AG09309 (cell line): ENCODE measurements at regions not wholly inside any gene's neighbourhood (a gene's known extent, or its start where the extent isn't known, plus 50 kb on each side); places are given as distances from the start of the nearest gene placed in this dataset.

Source experiments
- DNase-seq: peaks from one replicate; pipeline ENCODE4 v3.0.0-alpha.2; 2010; ENCODE audit warnings: low read depth
- H3K4me3 ChIP-seq: 2 replicates; pipeline ENCODE4 v1.5.1; 2011; ENCODE audit warnings: mild to moderate bottlenecking, low read depth, low read length, moderate library complexity; ENCODE audit not compliant: control insufficient read depth
- CTCF ChIP-seq: IDR thresholded peaks from 2 replicates; pipeline ENCODE4 v1.5.1; 2011; ENCODE audit warnings: mild to moderate bottlenecking, low read depth, low read length, inconsistent platforms; ENCODE audit not compliant: insufficient read depth, control insufficient read depth; ENCODE audit errors: missing control alignments

GRCh38 chr21:15326032-15326867 is 261.4 kb upstream of the NRIP1 start:
- TF ChIP-seq CTCF = no peak
- DNase-seq = no peak
- no peak overlapping the region for H3K4me3 ChIP-seq

GRCh38 chr21:15327637-15328265 is 263.0 kb upstream of the NRIP1 start:
- TF ChIP-seq CTCF = no peak

GRCh38 chr21:15329191-15329590 is 264.4 kb upstream of the NRIP1 start:
- no peak overlapping the region for H3K4me3 ChIP-seq
- no peak for TF ChIP-seq CTCF
- DNase-seq = no peak

More at GRCh38 chr21:15327637-15328265, 263.0 kb upstream of the NRIP1 start:
- no peak overlapping the region for H3K4me3 ChIP-seq
- no peak for DNase-seq

GRCh38 chr21:15330872-15331271 is 266.1 kb upstream of the NRIP1 start:
- H3K4me3 ChIP-seq = no peak overlapping the region
- TF ChIP-seq CTCF = no peak
- DNase-seq = no peak

- no peak overlapping the region for H3K4me3 ChIP-seq
- no peak for DNase-seq
- no peak for TF ChIP-seq CTCF
Measured at GRCh38 chr21:15332572-15332971, 267.8 kb upstream of the NRIP1 start.

- TF ChIP-seq CTCF = no peak
- H3K4me3 ChIP-seq = no peak overlapping the region
- no peak for DNase-seq
Measured at GRCh38 chr21:15333136-15333710, 268.4 kb upstream of the NRIP1 start.
